ENCODE measurements at regions not wholly inside any gene's neighbourhood (a gene's known extent, or its start where the extent isn't known, plus 50 kb on each side); places are given as distances from the start of the nearest gene placed in this dataset.

- Histone ChIP-seq H3K79me2 (ENCODE audit: low read length) (no peaks in the 10 kb centered on the region), H3K4me2 (ENCODE audit: low read length) (no peak overlapping the region), H3K4me1 (ENCODE audit: low read length) (no peaks in the 10 kb centered on the region), H3K36me3 (replicated peaks; ENCODE audit: low read depth, low read length) (no peaks in the 10 kb centered on the region), H2AFZ (ENCODE audit: low read depth, low read length) (no peak overlapping the region), H4K20me1 (ENCODE audit: insufficient read depth, low read length) (no peaks in the 10 kb centered on the region), H3K9ac (ENCODE audit: low read length) (no peak overlapping the region), H3K27me3 (ENCODE audit: low read depth, low read length) (no peaks in the 10 kb centered on the region), H3K4me3 (ENCODE audit: low read length) (no peak overlapping the region), H3K27ac (ENCODE audit: low read length) (no peak overlapping the region), H3K9me3 (ENCODE audit: insufficient read depth, low read length) (no peaks in the 10 kb centered on the region)
- TF ChIP-seq CTCF (IDR thresholded peaks at IDR 0.05; ENCODE audit: low read depth, low read length) (no peak), EZH2phosphoT487 (IDR thresholded peaks at IDR 0.05; ENCODE audit: low read depth) (no peak)
Observed at GRCh38 chr18:78607784-78608183, 371.8 kb upstream of the SALL3 start.

DNA sequence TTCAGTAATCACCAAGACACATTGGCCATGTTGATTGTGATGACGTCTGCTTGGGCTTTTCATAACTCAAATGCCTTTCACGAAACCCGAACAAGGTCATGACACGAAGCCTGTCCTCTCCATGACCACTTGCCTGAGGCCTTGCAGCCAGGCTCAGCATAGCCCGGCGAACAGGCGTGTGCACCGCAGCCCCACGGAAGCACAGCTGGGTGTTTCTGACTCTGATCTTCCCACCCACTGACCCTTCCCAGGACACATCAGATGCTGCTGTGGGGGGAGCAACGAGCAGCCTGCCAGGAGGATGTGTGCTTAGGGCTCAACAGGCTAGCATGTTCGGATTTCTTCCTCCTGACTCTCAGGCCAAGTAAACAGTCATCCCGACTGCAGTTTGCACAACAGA, 369.4 kb upstream of the SALL3 start:
- Histone ChIP-seq H3K27me3 (ENCODE audit: low read depth, low read length) (no peaks in the 10 kb centered on the region), H3K79me2 (ENCODE audit: low read length) (no peaks in the 10 kb centered on the region), H3K4me1 (ENCODE audit: low read length) (no peaks in the 10 kb centered on the region), H2AFZ (ENCODE audit: low read depth, low read length) (no peak overlapping the region), H3K9me3 (ENCODE audit: insufficient read depth, low read length) (no peaks in the 10 kb centered on the region), H3K36me3 (replicated peaks; ENCODE audit: low read depth, low read length) (no peaks in the 10 kb centered on the region), H3K4me2 (ENCODE audit: low read length) (no peak overlapping the region), H3K9ac (ENCODE audit: low read length) (no peak overlapping the region), H4K20me1 (ENCODE audit: insufficient read depth, low read length) (no peaks in the 10 kb centered on the region), H3K4me3 (ENCODE audit: low read length) (no peak overlapping the region), H3K27ac (ENCODE audit: low read length) (no peak overlapping the region)
- TF ChIP-seq EZH2phosphoT487 (IDR thresholded peaks at IDR 0.05; ENCODE audit: low read depth) (no peak), CTCF (IDR thresholded peaks at IDR 0.05; ENCODE audit: low read depth, low read length) (no peak)

GRCh38 chr18:78611201-78611800, 368.3 kb upstream of the SALL3 start:
- no peak for TF ChIP-seq CTCF (IDR thresholded peaks at IDR 0.05; ENCODE audit: low read depth, low read length)
- TF ChIP-seq EZH2phosphoT487 (IDR thresholded peaks at IDR 0.05; ENCODE audit: low read depth), result no peak
- H3K27ac ChIP-seq (ENCODE audit: low read length), result no peak overlapping the region
- H3K36me3 ChIP-seq (replicated peaks; ENCODE audit: low read depth, low read length), result no peaks in the 10 kb centered on the region
- H3K9me3 ChIP-seq (ENCODE audit: insufficient read depth, low read length), result no peaks in the 10 kb centered on the region
- no peak overlapping the region for H3K4me2 ChIP-seq (ENCODE audit: low read length)
- H4K20me1 ChIP-seq (ENCODE audit: insufficient read depth, low read length), result no peaks in the 10 kb centered on the region
- no peaks in the 10 kb centered on the region for H3K27me3 ChIP-seq (ENCODE audit: low read depth, low read length)
- H3K79me2 ChIP-seq (ENCODE audit: low read length), result no peaks in the 10 kb centered on the region
- no peak overlapping the region for H3K4me3 ChIP-seq (ENCODE audit: low read length)
- H3K4me1 ChIP-seq (ENCODE audit: low read length), result no peaks in the 10 kb centered on the region
- no peak overlapping the region for H2AFZ ChIP-seq (ENCODE audit: low read depth, low read length)
- H3K9ac ChIP-seq (ENCODE audit: low read length), result no peak overlapping the region

- no peaks in the 10 kb centered on the region for H3K27me3 ChIP-seq (ENCODE audit: low read depth, low read length)
- H3K4me2 ChIP-seq (ENCODE audit: low read length), result no peak overlapping the region
- H3K9me3 ChIP-seq (ENCODE audit: insufficient read depth, low read length), result no peaks in the 10 kb centered on the region
- no peak overlapping the region for H3K4me3 ChIP-seq (ENCODE audit: low read length)
- no peaks in the 10 kb centered on the region for H3K79me2 ChIP-seq (ENCODE audit: low read length)
- H3K36me3 ChIP-seq (replicated peaks; ENCODE audit: low read depth, low read length), result no peaks in the 10 kb centered on the region
- TF ChIP-seq CTCF (IDR thresholded peaks at IDR 0.05; ENCODE audit: low read depth, low read length) (no peak), EZH2phosphoT487 (IDR thresholded peaks at IDR 0.05; ENCODE audit: low read depth) (no peak)
- no peak overlapping the region for H2AFZ ChIP-seq (ENCODE audit: low read depth, low read length)
- no peak overlapping the region for H3K9ac ChIP-seq (ENCODE audit: low read length)
- no peak overlapping the region for H3K27ac ChIP-seq (ENCODE audit: low read length)
- no peaks in the 10 kb centered on the region for H3K4me1 ChIP-seq (ENCODE audit: low read length)
- no peaks in the 10 kb centered on the region for H4K20me1 ChIP-seq (ENCODE audit: insufficient read depth, low read length)
Observed at GRCh38 chr18:78611869-78612268, 367.7 kb upstream of the SALL3 start.
